SIG-M5 (cell line): ENCODE measurements at regions not wholly inside any gene's neighbourhood (a gene's known extent, or its start where the extent isn't known, plus 50 kb on each side); places are given as distances from the start of the nearest gene placed in this dataset.
"Not testable (repeated sequence)": the region's sequence is repeated elsewhere in the genome, so short reads cannot be mapped to it uniquely, and the experiment has no call there.

Experiments
- DNase-seq: peaks from one replicate; lab custom pipeline; 2025; lab: John Stamatoyannopoulos, UW

DNA sequence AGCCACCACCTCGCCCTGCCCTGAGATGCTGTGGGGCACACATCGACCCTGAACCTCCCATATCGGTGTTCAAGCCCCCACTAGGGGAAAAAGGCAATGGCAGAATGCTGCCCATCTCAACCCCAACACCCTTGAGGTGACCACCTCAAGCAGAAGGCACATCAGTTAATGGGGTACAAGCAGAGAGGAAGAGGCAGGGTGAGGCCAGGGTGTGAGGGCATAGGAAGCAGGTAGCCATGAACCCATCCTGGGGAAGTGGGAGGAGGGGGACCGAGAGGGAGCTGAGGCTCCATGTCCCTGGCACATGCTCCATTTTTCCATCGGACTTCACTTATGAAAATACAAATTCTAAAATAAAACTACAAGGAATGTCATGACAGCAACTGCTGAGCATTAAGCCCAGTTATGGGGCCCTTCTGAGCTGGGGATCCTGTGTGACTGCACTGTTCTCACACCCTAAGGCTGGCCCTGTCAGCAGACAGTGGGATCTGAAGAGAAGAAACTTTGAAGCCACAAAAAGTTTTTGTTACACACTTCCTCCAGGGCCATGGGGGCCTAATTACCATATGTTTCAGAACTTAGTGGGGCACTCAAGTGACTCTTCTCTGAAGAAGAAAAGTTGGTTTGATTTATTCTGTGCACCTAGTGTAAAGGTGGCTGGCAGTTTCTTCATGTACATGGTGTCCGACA lies 68.2 kb upstream of the FAM241A start:
- DNase-seq = no peak

DNA sequence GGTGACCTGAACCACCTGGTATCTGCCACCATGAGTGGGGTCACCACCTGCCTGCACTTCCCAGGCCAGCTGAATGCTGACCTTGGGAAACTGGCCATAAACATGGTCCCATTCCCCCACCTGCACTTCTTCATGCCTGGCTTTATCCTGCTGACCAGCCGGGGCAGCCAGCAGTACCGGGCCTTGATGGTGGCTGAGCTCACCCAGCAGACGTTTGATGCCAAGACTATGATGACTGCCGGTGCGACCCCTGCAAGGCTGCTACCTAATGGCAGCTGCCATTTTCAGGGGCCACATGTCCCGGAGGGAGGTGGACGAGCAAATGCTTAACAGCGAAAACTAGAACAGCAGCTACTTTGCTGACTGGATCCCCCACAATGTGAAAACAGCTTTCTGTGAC lies 67.5 kb upstream of the FAM241A start:
- no peak for DNase-seq

DNA sequence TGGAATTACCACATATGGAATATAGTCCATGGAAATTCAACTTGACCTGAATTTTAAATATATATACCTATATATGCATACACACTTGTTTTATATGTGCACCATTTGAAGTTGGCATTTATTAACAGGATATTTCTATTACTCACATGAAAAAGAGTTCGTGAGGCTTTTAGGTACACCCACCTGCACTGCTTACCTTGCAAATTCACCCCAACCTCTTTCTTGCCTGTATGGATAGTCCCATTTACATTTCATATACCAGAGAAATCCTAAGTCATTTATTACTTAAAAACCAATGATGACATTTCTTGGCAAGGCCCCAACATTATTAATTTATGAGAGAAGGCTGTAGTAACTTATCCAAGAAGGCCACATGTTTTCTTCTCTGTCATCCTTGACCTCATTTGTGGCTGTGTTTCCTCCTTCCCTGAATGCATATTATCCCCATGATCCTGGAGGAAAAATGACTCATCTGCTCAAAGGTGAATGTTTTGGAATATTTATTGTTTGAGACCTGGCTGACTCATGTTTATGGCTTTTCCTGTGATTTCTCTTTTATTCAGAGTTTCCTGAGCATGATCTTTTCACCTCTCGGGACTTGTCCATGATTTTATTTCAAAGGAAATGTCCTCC lies 62.2 kb upstream of the FAM241A start:
- no peak for DNase-seq

DNA sequence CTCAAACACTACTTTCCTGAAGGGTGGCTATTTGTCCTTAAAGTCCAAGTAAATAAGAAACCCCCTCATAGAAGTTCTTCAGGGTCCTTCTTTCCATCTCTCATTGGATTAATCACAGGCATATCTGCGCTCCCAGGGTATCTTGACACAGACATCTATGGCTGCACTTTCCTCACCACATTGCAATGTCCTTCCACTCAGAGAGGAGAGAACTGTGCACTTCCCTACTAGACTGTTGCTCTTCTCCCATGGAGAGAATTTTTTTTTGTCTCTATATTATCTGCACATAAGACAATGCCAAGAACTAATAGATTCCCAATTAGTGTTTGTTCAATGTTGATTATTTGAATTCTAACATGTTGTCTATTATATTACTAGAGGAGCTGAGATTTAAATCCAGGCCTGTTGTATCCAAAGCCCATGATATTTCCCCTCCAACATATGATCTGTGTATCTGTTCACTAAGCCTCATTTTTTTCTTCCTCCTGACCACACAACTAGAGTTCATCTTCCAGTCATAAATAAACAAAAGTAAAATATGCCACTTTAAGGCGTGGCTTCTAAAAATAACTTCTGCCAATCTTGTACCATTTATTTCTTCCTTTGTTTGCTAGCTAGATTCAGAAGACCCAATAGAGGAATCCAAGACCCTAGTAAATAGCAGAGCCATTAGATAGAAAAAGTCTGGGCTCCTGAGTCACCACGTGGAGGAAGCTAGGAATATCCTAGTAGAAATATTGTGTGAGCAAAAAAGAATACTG lies 61.5 kb upstream of the FAM241A start:
- DNase-seq = no peak

DNA sequence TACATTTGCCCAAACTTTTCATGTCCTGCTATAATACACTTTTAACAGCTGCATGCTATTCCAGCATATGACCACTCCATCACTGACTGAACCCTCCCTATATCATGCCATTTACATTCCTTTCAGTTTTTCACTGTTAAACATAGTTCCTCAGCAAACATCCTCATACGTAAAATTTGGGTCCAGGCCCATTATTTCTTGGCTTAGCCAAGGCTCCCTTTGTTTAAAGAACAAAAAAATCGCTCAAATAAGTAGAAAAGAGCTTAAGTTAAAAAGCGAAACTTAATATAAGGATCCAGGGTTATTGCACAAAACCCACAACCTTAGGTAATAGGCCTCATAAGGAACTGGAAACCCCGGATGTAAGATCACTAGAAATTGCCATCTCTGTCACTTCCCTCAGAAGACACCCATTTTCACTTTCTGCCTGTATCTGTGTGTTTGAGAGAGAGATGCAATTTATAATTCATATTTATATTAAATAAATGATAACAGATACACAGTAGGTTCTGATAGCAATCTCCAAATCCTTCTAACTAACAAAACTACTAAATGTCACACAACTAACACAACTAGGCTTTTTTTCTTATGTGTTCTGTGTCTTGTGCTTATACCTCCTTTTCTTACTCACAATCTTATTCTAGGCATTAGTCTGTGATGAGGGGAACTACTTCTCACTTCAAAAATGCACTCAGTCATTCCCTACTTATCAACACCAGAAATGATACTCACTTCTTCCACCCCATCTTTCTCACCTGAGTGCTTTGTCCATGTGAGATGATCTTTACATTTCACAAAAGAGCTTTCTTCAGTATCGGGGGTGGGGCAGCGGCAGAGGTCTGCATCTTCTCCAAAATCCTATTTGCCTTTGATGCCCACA lies 59.9 kb upstream of the FAM241A start:
- peak; percentile 34 for DNase-seq

DNA sequence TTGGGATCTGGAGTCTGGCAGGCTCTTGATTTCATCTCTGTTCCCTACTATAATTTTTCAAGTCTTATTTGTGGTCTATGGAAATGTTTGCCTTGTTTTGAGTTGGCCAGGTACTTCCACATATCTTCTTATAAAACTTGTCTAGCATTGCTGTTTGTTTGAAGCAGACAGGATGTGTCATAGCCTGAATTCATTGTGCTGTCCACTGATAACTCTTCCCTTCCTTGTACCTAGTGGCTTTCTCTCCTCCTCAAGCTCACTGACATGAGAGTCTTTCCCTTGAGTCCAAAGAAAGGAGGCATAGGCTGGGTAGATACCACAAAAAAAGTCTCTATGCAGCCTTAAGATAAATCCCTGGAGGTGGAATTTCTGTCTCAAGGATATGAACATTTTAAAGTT lies 59.2 kb upstream of the FAM241A start:
- no peak for DNase-seq

DNA sequence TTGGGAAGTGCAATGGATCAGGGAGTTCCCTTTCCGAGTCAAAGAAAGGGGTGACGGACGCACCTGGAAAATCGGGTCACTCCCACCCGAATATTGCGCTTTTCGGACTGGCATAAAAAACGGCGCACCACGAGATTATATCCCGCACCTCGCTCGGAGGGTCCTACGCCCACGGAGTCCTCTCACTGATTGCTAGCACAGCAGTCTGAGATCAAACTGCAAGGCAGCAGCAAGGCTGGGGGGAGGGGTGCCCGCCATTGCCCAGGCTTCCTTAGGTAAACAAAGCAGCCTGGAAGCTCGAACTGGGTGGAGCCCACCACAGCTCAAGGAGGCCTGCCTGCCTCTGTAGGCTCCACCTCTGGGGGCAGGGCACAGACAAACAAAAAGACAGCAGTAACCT lies 58.6 kb upstream of the FAM241A start:
- DNase-seq = not testable (repeated sequence)

DNA sequence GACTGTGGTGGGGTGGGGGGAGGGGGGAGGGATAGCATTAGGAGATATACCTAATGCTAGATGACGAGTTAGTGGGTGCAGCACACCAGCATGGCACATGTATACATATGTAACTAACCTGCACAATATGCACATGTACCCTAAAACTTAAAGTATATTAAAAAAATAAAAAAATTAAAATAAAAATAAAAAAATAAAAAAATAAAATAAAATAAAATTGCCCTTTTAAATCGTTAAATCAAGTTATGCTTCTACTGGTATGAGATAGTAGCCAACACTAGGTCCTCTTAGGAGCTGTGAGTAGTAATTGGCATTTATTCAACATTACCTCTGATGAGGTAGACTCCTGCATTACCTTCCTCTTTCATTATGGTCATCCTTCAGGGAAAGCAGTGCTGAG lies 52.9 kb upstream of the FAM241A start:
- DNase-seq = not testable (repeated sequence)

DNA sequence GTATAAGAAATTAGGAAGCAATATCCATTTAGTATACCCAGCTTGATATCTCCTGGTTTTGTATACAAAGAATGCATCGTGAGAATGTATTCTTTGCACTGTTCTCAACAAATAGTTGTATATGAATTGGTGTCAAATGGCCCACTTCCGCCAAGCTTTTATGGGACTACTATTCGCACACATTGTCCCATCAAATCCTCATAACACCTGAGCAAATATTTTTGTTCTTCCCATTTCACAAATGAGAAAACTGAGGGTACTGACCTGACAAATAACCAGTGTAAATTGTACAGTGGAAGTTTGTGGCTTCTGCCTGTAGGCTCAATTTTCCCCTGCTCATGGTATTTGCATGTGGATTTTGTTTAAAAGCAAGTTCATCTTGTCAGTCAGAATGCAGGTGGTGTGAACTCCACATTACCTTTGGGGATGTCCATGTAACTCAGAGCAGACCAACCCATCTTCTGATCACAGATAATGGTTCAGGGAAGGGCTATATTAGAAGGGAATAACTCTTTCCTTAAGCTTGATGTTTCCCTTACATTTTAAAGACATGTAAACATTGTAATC lies 51.5 kb upstream of the FAM241A start:
- no peak for DNase-seq

DNA sequence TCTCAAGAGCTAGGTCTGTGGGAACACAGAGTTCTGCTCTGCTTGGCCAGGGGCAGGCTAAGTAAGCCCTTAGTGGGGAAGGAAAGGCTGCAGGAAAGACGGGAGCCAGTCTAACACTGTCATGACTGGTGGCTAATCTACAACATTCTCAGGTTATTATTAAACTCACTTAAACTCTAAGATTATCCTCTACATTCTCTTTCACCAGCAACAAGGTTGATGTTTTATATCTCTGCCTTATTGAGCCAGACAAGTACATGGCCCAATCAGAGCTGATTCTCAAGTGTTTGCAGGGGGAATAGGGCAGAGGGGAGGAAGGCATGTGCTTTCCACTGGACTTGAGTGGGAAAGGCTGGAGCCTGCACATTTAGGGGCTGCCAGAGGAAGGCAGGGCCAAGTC lies 50.9 kb upstream of the FAM241A start:
- DNase-seq = no peak
